ENCODE measurements at regions not wholly inside any gene's neighbourhood (a gene's known extent, or its start where the extent isn't known, plus 50 kb on each side); places are given as distances from the start of the nearest gene placed in this dataset.
"Not testable (repeated sequence)": the region's sequence is repeated elsewhere in the genome, so short reads cannot be mapped to it uniquely, and the experiment has no call there.

GRCh38 chr10:3925184-3925583 is 140.2 kb upstream of the KLF6 start:
- DNase-seq (no peak), ATAC-seq (no peak)
- Histone ChIP-seq H3K36me3 (no peaks in the 10 kb centered on the region), H3K4me3 (no peak overlapping the region), H3K27me3 (ENCODE audit: low read depth) (no peaks in the 10 kb centered on the region), H3K9me3 (no peaks in the 10 kb centered on the region), H3K4me1 (peaks cover 7% of the 10 kb centered on the region), H3K27ac (no peak overlapping the region)
- no peak for TF ChIP-seq CTCF (IDR thresholded peaks at IDR 0.05)
- intact Hi-C loops (cut with DNase I): no loop called here

GRCh38 chr10:3924344-3924743 is 139.3 kb upstream of the KLF6 start:
- Histone ChIP-seq H3K27me3 (ENCODE audit: low read depth) (no peaks in the 10 kb centered on the region), H3K27ac (no peak overlapping the region), H3K4me1 (peaks cover 7% of the 10 kb centered on the region), H3K4me3 (no peak overlapping the region), H3K9me3 (no peaks in the 10 kb centered on the region), H3K36me3 (no peaks in the 10 kb centered on the region)
- ATAC-seq: peak; percentile 15 to 28
- no peak for DNase-seq
- intact Hi-C loops (cut with DNase I): no loop called here
- no peak for TF ChIP-seq CTCF (IDR thresholded peaks at IDR 0.05)

- no peaks in the 10 kb centered on the region for H3K9me3 ChIP-seq
- intact Hi-C loops (cut with DNase I): no loop called here
- H3K4me3 ChIP-seq: no peak overlapping the region
- H3K36me3 ChIP-seq: no peaks in the 10 kb centered on the region
- peaks cover 7% of the 10 kb centered on the region for H3K4me1 ChIP-seq
- ATAC-seq (no peak), DNase-seq (no peak)
- no peak overlapping the region for H3K27ac ChIP-seq
- no peak for TF ChIP-seq CTCF (IDR thresholded peaks at IDR 0.05)
- H3K27me3 ChIP-seq (ENCODE audit: low read depth): no peaks in the 10 kb centered on the region
These were observed 138.0 kb upstream of the KLF6 start for GRCh38 chr10:3923033-3923432.

- no peak for TF ChIP-seq CTCF (IDR thresholded peaks at IDR 0.05)
These were observed 134.8 kb upstream of the KLF6 start for GRCh38 chr10:3919709-3920308.

GRCh38 chr10:3917392-3917791 is 132.4 kb upstream of the KLF6 start:
- DNase-seq; intact Hi-C loops (cut with DNase I): not testable (repeated sequence)

More at GRCh38 chr10:3919709-3920308, 134.8 kb upstream of the KLF6 start:
- H3K27ac ChIP-seq: peak overlapping the region; percentile 2
- intact Hi-C loops (cut with DNase I): no loop called here
- no peak for ATAC-seq
- no peaks in the 10 kb centered on the region for H3K27me3 ChIP-seq (ENCODE audit: low read depth)
- DNase-seq: no peak
- no peak overlapping the region for H3K4me3 ChIP-seq
- no peaks in the 10 kb centered on the region for H3K9me3 ChIP-seq
- H3K36me3 ChIP-seq: no peaks in the 10 kb centered on the region
- H3K4me1 ChIP-seq: no peaks in the 10 kb centered on the region

GRCh38 chr10:3914733-3915132 is 129.7 kb upstream of the KLF6 start:
- no peak for TF ChIP-seq CTCF (IDR thresholded peaks at IDR 0.05)
- DNase-seq (no peak), ATAC-seq (no peak)
- H3K27me3 ChIP-seq (ENCODE audit: low read depth): no peaks in the 10 kb centered on the region
- intact Hi-C loops (cut with DNase I): no loop called here
- no peak overlapping the region for H3K27ac ChIP-seq
- no peaks in the 10 kb centered on the region for H3K36me3 ChIP-seq
- H3K4me3 ChIP-seq: no peak overlapping the region
- no peaks in the 10 kb centered on the region for H3K4me1 ChIP-seq
- H3K9me3 ChIP-seq: no peaks in the 10 kb centered on the region

More at GRCh38 chr10:3917392-3917791, 132.4 kb upstream of the KLF6 start:
- H3K4me3 ChIP-seq; H3K4me1 ChIP-seq; ATAC-seq; H3K27ac ChIP-seq; H3K9me3 ChIP-seq; H3K36me3 ChIP-seq; H3K27me3 ChIP-seq (ENCODE audit: low read depth): not testable (repeated sequence)

All from lower lobe of right lung (tissue), 2 donors.